Erythroblast (primary cell): ENCODE measurements at regions not wholly inside any gene's neighbourhood (a gene's known extent, or its start where the extent isn't known, plus 50 kb on each side); places are given as distances from the start of the nearest gene placed in this dataset.

Experiments used
- DNase-seq, 2 experiments: peaks; one replicate each; lab custom pipeline; 2025; lab: John Stamatoyannopoulos, UW
- GATA1 ChIP-seq: IDR thresholded peaks from 2 replicates; pipeline ENCODE4 v1.6.1; 2011; ENCODE audit warnings: low read depth, mild to moderate bottlenecking, control low read depth, low read length, moderate library complexity
- POLR2A ChIP-seq: IDR thresholded peaks from 2 replicates; pipeline ENCODE4 v1.6.1; 2011; ENCODE audit warnings: mild to moderate bottlenecking, low read length

GRCh38 chr2:8541636-8542035 lies 140.2 kb upstream of the ID2 start:
- no peak for DNase-seq
- TF ChIP-seq GATA1 (no peak), POLR2A (no peak)

GRCh38 chr2:8542381-8543059 lies 139.3 kb upstream of the ID2 start:
- DNase-seq = no peak
- TF ChIP-seq POLR2A (no peak), GATA1 (no peak)

- no peak for DNase-seq
- TF ChIP-seq POLR2A (no peak), GATA1 (no peak)
Observed at GRCh38 chr2:8543060-8543382, 138.8 kb upstream of the ID2 start.

GRCh38 chr2:8543383-8544170 lies 138.3 kb upstream of the ID2 start:
- peak; percentile 64 for TF ChIP-seq POLR2A
- no peak for TF ChIP-seq GATA1
- DNase-seq = peak; percentile 65 to 70

- DNase-seq = no peak
- TF ChIP-seq POLR2A (no peak), GATA1 (no peak)
Observed at GRCh38 chr2:8544171-8544785, 137.6 kb upstream of the ID2 start.

GRCh38 chr2:8544786-8545694 lies 136.8 kb upstream of the ID2 start:
- TF ChIP-seq POLR2A = peak; percentile 59
- no peak for TF ChIP-seq GATA1
- DNase-seq = peak; percentile 90 to 92

- DNase-seq = no peak
- no peak for TF ChIP-seq GATA1
- TF ChIP-seq POLR2A = no peak
Observed at GRCh38 chr2:8545695-8546611, 135.9 kb upstream of the ID2 start.

GRCh38 chr2:8546612-8547283 lies 135.1 kb upstream of the ID2 start:
- TF ChIP-seq POLR2A (no peak), GATA1 (no peak)
- no peak for DNase-seq

- TF ChIP-seq POLR2A (no peak), GATA1 (no peak)
- DNase-seq = no peak
Observed at GRCh38 chr2:8547284-8548064, 134.4 kb upstream of the ID2 start.

- DNase-seq = no peak
- TF ChIP-seq GATA1 = no peak
- no peak for TF ChIP-seq POLR2A
Observed at GRCh38 chr2:8548065-8548618, 133.7 kb upstream of the ID2 start.

GRCh38 chr2:8548619-8549150 lies 133.2 kb upstream of the ID2 start:
- no peak for TF ChIP-seq GATA1
- no peak for TF ChIP-seq POLR2A
- DNase-seq = no peak

- no peak for TF ChIP-seq POLR2A
- no peak for TF ChIP-seq GATA1
- DNase-seq = no peak
Observed at GRCh38 chr2:8549273-8549922, 132.5 kb upstream of the ID2 start.
